Psoas muscle (tissue), 7 donors: ENCODE measurements at regions not wholly inside any gene's neighbourhood (a gene's known extent, or its start where the extent isn't known, plus 50 kb on each side); places are given as distances from the start of the nearest gene placed in this dataset.

Experiments
- ATAC-seq, 4 donors: fragments of 200-7000 bp; cut with Tn5 transposase; one replicate each; pipeline ENCODE4 v1.9.1; 2020; ENCODE audit warnings: moderate library complexity in 3 of 4, mild to moderate bottlenecking in 2 of 4
- DNase-seq, 2 donors: peaks; one replicate each; pipeline ENCODE4 v3.0.0-alpha.2; 2020
- H3K27ac ChIP-seq: fragments of 200-600 bp; one replicate; pipeline ENCODE4 v1.8.0; 2022
- H3K27me3 ChIP-seq, 3 donors: fragments of 200-600 bp in 1 of 3; one replicate each; pipeline versions ENCODE4 v1.6.1 to v1.8.0; 2013 to 2022; ENCODE audit warnings: low read length in 2 of 3, mild to moderate bottlenecking in 2 of 3, moderate library complexity in 1 of 3; ENCODE audit not compliant: insufficient read depth in 3 of 3
- H3K36me3 ChIP-seq, 2 donors: fragments of 200-600 bp in 1 of 2; one replicate each; pipeline versions ENCODE4 v1.6.1 to v1.8.0; 2013 to 2022; ENCODE audit warnings: low read depth in 1 of 2, mild to moderate bottlenecking in 1 of 2, moderate library complexity in 1 of 2; ENCODE audit not compliant: insufficient read depth in 1 of 2
- H3K4me1 ChIP-seq: fragments of 200-600 bp; one replicate; pipeline ENCODE4 v1.8.0; 2022
- H3K4me3 ChIP-seq: fragments of 200-600 bp; one replicate; pipeline ENCODE4 v1.8.0; 2022; ENCODE audit warnings: mild to moderate bottlenecking
- H3K9me3 ChIP-seq: fragments of 200-600 bp; one replicate; pipeline ENCODE4 v1.8.0; 2022
- CTCF ChIP-seq: fragments of 200-600 bp; IDR thresholded peaks from one replicate; pipeline ENCODE4 v1.8.0; 2022; ENCODE audit warnings: antibody characterized with exemption
- WGBS, 3 donors: extraction: QIAGEN DNeasy Blood & Tissue Kit; methylation state at CpG; one replicate each; pipeline versions ENCODE4 v1.1.6 to v1.1.7; 2013; 5-methylcytosine and 5-hydroxymethylcytosine counted together
- intact Hi-C, 2 donors: fragments of 100-400 bp; cut with DNase I; formaldehyde crosslinking; loops; one replicate each; pipeline versions ENCODE4 v1.11.0 to v1.14.2; 2022
- donor health status: healthy with polysubstance abuse.
- donor health status: DM: no; HTN: no; CAD: no; lungs with moderate emphysema.
- donor health status: Bipolar disorder and iron deficiency.
- donor health status: healthy.
- donor health status: DM: yes; HTN: yes; CAD: no.
- donor health status: DM: no; HTN: no; CAD: no.
- donor health status: DM: yes; HTN: yes; CAD: no.

DNA sequence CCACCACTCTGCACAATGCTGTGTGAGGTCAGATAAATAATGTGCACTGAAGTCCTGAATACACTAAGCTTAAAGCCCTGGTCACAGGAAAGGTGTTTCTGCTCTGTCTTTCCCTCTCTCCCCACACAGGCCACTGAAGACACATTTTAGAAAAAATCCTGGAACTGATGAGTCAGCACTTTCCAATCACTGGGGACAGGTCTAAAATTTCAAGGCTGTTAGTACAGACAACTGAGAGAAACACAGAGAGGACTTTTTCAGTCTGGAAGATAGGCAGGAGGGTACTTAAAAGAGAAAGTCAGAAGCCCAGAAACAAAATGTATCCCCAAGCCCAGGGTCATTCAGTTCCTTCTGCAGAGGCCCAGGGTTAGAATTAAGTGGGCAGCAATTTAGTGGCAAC is 333.9 kb upstream of the CCDC196 start:
- no peak for DNase-seq
- intact Hi-C loops, result no loop called here
- H3K4me3 ChIP-seq, result no peak overlapping the region
- no peak for TF ChIP-seq CTCF
- H3K4me1 ChIP-seq, result no peaks in the 10 kb centered on the region
- no peak overlapping the region for H3K27ac ChIP-seq
- H3K36me3 ChIP-seq, result no peaks in the 10 kb centered on the region
- no peak for ATAC-seq
- H3K27me3 ChIP-seq, result no peaks in the 10 kb centered on the region
- peaks cover 7% of the 10 kb centered on the region for H3K9me3 ChIP-seq

DNA sequence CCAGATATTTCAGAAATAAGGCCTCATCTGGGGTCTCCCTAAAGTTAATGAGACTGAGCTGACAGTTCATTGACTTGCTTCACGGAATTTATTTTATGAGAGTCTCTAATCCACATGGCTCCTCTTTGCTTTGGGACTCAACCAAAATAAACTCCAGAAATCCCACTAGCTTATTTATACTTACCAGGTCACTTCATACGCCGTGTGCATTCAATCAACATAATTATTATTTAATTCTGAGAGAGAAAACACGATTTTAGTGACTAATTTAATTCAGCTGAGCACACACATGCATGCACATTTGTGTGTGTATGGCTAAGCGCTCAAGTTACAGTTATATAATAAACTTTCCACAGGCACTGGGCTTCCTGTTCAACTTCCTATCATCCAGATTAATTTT is 333.4 kb upstream of the CCDC196 start:
- no peak overlapping the region for H3K27ac ChIP-seq
- no peaks in the 10 kb centered on the region for H3K4me1 ChIP-seq
- no peak for TF ChIP-seq CTCF
- H3K27me3 ChIP-seq, result no peaks in the 10 kb centered on the region
- no peak for ATAC-seq
- H3K36me3 ChIP-seq, result no peaks in the 10 kb centered on the region
- intact Hi-C loops, result no loop called here
- no peak overlapping the region for H3K4me3 ChIP-seq
- 45 to 56% (median 46%) methylated on average over 5 of the region's 5 CpGs for WGBS, 3 donors
- peaks cover 7% of the 10 kb centered on the region for H3K9me3 ChIP-seq
- DNase-seq, result no peak

DNA sequence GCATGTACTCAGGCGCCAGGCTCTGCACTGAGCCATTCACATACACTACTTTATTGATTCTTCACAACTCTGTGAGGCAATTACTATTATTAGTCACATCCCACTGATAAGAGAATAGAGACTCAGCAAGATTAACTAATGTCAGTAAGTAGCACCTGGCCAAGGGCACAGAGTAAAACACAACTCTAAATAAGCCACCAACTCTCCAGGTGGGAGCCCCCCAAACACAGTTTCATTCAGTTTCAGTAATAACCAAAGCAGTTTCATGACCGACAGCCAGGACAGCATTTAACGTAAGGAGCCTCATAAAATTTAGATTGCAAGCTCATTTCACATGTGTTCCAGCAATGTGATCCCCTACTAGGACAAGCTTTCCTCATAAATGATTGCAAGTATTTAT is 323.1 kb upstream of the CCDC196 start:
- Histone ChIP-seq H3K4me1 (no peaks in the 10 kb centered on the region), H3K27ac (no peak overlapping the region), H3K4me3 (no peak overlapping the region), H3K36me3 (no peaks in the 10 kb centered on the region), H3K27me3 (no peaks in the 10 kb centered on the region), H3K9me3 (no peaks in the 10 kb centered on the region)
- intact Hi-C loops, result no loop called here
- WGBS, 3 donors, result 59 to 65% (median 62%) methylated on average over 3 of the region's 3 CpGs
- DNase-seq (no peak), ATAC-seq (no peak)
- TF ChIP-seq CTCF, result no peak

- no peaks in the 10 kb centered on the region for H3K36me3 ChIP-seq
- DNase-seq, result no peak
- no peak overlapping the region for H3K4me3 ChIP-seq
- no peaks in the 10 kb centered on the region for H3K4me1 ChIP-seq
- 37 to 53% (median 48%) methylated on average over 3 of the region's 3 CpGs for WGBS, 3 donors
- no peak for ATAC-seq
- intact Hi-C loops, result no loop called here
- H3K27me3 ChIP-seq, result no peaks in the 10 kb centered on the region
- no peak for TF ChIP-seq CTCF
- no peak overlapping the region for H3K27ac ChIP-seq
- no peaks in the 10 kb centered on the region for H3K9me3 ChIP-seq
These were observed 320.8 kb upstream of the CCDC196 start for GRCh38 chr14:66165337-66165736.

GRCh38 chr14:66174453-66174891 is 311.7 kb upstream of the CCDC196 start:
- no peak overlapping the region for H3K27ac ChIP-seq
- no peaks in the 10 kb centered on the region for H3K4me1 ChIP-seq
- intact Hi-C loops, result no loop called here
- no peaks in the 10 kb centered on the region for H3K36me3 ChIP-seq
- 26 to 31% (median 26%) methylated on average over 1 of the region's 1 CpG for WGBS, 3 donors
- TF ChIP-seq CTCF, result no peak
- ATAC-seq (no peak), DNase-seq (no peak)
- no peak overlapping the region for H3K4me3 ChIP-seq
- no peaks in the 10 kb centered on the region for H3K9me3 ChIP-seq
- H3K27me3 ChIP-seq, result no peaks in the 10 kb centered on the region
